GM18909 (cell line): ENCODE measurements at regions not wholly inside any gene's neighbourhood (a gene's known extent, or its start where the extent isn't known, plus 50 kb on each side); places are given as distances from the start of the nearest gene placed in this dataset.

Experiments used
- ATAC-seq: cut with Tn5 transposase; IDR thresholded peaks from one replicate; pipeline ENCODE4 v1.9.1; 2021; ENCODE audit warnings: mild to moderate bottlenecking; ENCODE audit not compliant: unreplicated experiment, poor library complexity

DNA sequence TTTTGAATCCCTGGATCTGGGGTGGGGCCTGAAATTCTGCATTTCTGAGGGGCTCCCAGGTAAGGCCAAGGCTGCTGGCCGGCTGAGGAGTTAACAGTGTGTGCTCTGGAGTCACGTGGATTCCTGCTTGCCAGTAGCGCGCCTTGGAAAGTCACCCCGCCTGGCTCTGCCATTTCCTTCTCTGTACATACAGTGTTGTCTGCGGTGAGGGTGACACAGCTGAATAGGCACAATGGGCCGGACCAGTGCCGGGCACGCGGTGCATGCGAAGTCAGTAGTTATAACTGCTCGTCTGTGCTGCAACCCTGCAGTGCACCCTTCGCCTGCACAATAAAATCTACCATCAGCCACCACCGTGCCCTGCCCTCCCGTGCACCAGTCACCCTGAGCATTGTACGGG, 68.0 kb upstream of the EEPD1 start:
- ATAC-seq: no peak

DNA sequence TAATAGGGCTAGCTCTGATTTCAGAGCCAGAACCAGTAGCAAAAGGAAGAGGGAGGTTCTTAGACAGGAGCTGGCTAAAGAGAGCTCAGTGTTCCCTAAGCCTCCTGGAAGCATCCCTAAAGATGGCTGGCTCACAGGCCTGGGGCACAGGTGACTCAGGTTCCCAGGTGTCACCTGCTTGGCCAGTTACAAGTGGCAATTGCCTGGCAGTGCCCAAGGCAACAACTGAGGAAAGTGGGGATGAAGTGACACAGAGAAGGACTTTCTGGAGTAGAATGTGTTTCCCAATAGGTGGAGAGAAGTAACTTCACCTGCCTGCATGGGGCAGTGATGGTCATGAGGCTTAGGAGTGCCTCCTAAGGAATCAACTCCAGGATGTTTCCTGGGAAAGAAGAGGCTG, 66.5 kb upstream of the EEPD1 start:
- ATAC-seq: no peak

DNA sequence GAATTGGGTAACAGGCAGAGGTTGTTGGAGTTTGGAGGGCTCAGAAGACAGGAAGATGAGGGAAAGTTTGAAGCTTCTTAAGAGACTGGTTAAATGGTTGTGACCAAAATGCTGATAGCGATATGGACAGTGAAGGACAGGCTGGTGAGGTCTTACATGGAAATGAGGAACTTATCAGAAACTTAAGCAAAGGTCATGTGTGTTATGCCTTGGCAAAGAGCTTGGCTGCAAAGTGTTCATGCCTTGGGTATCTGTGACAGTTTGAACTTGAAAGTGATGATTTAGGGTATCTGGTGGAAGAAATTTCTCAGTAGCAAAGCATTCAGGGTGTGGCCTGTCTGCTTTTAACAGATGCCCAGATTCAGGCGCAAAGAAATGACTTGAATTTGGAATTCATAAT, 64.5 kb upstream of the EEPD1 start:
- no peak for ATAC-seq

DNA sequence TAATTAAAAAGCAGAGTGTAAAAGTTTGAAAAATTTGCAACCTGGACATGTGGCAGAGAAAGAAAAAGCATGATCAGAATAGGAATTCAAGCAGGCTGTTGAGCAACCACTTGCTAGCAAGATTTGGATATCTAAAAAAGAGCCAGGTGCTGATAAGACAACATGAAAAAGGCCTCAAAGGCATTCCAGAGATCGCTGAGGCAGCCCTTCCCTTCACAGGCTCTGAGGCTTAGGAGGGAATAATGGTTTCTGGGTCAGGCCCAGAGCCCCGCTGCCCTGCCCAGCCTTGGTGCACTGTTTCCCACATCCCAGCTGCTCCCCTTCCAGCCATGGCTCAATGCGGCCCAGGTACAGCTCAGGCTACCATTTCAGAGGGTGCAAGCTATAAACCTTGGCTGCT, 64.1 kb upstream of the EEPD1 start:
- no peak for ATAC-seq

DNA sequence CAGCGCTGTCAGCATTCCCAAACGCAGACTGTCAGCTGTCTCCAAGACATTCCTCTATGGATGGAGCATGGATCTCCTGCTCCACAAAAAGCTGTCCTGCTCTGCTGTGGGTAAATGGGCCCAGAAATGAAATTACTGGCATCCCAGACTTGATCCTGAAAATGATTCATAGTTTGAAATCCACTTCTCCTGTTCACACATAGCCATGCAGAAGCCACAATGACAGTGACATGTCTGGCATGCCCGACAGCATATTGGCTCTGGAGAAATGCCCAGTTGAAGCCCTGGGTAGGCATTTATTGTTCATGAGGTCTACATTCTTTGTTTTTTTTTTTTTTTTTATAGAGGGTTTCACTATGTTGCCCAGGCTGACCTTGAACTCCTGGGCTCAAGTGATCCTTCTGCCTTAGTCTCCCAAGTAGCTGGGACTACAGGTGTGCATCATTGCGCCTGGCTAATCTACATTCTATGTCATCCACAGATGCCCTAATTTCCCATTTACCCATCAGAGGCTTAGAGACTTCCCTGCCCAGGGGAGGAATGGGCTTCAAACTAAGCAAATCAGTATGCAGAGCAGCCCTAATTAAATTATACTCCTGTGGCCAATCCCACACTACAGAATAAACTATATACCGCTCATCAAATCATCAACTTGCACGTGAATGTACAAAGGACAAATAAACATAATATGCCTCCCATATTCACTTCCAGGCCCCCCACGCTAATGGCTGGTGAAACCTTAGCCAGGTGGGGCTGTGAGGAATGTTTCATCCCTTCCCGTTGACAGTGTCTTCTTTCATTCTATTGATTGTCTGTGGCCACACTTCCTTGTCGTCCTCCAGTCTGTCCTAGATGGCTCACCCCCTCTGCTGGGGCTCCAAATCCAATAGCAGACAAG, 61.8 kb upstream of the EEPD1 start:
- ATAC-seq: no peak

DNA sequence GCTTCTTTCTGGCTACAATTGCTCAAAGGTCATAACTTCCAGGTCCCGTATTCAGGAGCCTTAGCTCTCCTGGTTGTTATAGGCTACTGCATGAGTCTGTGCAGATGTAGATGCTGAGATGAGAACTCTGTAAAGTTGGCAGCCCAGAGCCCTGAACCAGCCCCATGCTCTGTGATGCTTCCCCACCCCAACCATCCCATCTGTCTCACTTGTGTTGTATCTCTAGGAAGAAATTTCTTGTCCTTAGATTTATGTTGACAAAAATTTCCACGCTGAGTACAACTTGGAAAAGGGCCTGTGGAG, 61.2 kb upstream of the EEPD1 start:
- no peak for ATAC-seq

DNA sequence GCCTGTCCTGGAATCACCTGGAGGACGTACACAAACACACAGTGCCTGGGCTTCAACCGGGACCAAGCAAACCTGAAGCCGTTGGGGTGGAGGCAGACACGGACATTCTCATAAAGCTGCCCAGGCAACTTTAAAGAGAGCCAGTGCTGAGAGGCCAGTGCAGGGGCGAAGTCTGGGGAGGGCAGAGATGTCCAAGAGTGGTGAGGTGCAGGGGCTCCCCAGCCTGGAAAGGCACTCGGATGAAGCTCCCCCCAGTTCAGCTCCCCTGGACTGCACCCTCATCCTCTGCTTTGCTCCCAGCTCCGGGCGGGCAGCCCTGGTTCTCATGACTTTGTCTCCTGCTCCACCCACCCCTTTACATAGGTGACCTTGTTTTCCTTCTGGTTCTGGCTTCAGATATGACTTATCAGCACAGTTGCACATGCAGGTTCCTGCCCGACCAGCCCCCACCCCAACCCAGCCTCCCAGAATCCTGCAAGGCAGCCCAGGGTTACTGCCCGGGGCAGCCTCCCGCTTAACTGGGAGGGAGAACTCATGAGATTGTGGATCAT, 60.8 kb upstream of the EEPD1 start:
- no peak for ATAC-seq

DNA sequence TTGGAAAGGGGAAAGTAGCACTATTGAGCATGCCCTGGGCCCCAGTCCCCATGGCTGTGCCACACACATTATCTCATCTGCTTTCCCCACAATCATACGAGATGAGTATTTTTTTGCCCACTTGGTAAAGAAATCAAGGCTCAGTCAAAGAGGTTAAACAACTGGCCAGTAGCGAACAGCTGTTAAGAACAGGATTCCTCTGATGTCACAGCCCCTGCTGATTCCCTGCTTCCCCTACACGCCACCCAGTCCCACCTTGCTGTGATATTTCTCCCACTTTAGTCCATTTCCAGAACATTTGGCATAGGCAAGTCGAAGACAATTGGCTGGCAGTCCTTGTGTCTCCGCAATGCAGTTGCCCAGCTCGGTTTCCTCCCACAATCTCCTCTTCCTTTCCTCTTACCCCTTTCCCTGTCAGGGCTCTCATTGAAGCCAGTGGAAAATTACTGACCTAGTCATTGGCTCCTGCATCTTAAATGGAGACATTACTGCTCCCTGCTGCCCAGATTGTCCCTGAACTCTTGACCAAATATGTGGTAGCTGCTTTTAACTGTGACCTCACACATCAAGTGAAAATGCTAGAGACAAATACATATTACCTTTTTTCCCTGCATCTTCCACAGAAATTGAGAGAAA, 56.5 kb upstream of the EEPD1 start:
- ATAC-seq: no peak

DNA sequence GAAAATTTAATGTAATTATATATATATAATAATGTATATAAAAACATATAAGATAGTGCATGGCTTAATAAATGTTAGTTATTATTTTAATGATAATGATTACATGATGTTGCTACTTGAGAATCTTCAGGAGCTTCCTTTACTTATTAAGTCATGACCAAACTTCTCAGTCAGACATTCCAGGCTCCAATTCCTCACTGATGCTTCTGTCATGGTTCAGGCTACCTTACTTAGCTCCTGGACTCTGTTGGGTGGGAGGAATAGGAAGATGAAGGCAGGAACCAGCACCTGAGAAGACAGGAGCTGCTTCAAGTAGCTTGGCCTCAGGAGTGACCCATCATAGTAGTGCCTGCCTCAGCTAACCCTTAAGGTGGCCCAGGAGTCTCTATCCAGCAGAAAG, 55.0 kb upstream of the EEPD1 start:
- no peak for ATAC-seq

DNA sequence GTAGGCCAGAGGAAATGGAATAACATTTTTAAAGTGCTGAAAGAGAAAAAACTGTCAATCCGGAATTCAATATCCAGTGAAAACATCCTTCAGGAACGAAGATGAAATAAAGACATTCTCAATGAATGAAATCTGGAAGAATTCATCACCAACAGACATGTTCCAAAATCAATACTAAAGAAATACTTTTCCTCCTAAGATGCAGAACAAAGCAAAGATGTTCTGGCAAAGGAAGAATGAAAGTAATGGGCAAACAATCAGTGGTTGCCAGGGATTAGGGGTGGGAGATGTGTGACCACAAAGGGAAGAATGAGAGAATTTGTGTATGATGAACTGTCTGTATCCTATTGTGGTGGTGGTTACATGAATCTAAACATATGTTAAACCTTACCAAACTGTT, 52.8 kb upstream of the EEPD1 start:
- no peak for ATAC-seq

DNA sequence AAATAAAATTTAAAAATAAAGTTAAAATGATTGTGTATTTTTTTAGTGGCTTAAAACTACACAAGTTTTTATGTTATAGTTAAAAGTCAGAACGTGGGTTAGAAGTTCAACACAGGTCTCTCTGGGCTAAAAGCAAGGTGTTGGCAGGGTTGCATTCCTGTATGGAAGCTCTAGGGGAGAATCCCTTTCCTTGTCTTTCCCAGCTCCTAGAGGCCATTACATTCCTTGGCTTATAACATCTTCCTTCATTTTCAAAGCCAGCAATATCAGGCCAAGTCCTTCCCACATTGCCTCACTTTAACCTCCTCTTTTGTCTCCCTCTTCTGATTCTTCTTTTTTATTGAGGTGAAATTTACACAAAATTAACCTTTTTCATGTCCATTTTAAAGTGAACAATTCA, 52.4 kb upstream of the EEPD1 start:
- no peak for ATAC-seq
